ENCODE measurements at regions not wholly inside any gene's neighbourhood (a gene's known extent, or its start where the extent isn't known, plus 50 kb on each side); places are given as distances from the start of the nearest gene placed in this dataset.

- Histone ChIP-seq H3K4me3 (no peak overlapping the region), H3K4me2 (ENCODE audit: insufficient read depth, low read length) (no peak overlapping the region), H2AFZ (ENCODE audit: low read depth, low read length) (no peak overlapping the region), H3K36me3 (ENCODE audit: control insufficient read depth, insufficient read depth, low read length) (no peaks in the 10 kb centered on the region), H3K27ac (ENCODE audit: extremely low read depth, low read depth, low read length) (no peak overlapping the region), H3K27me3 (ENCODE audit: control insufficient read depth in 2 of 2, insufficient read depth in 2 of 2, low read length in 2 of 2) (no peaks in the 10 kb centered on the region), H3K9ac (ENCODE audit: insufficient read depth in 1 of 2, low read depth in 2 of 2, low read length in 2 of 2) (no peak overlapping the region), H3K4me1 (replicated peaks in 1 of 2; ENCODE audit: control insufficient read depth in 2 of 2, insufficient read depth in 2 of 2, low read length in 2 of 2) (no peaks in the 10 kb centered on the region), H4K20me1 (replicated peaks; ENCODE audit: control insufficient read depth, insufficient read depth, low read length) (no peaks in the 10 kb centered on the region), H3K9me1 (ENCODE audit: control insufficient read depth, insufficient read depth, low read length) (no peaks in the 10 kb centered on the region), H3K79me2 (ENCODE audit: control insufficient read depth, insufficient read depth, low read length) (no peaks in the 10 kb centered on the region), H3K9me3 (replicated peaks; ENCODE audit: control insufficient read depth, insufficient read depth, low read depth, low read length) (no peaks in the 10 kb centered on the region)
- DNase-seq (ENCODE audit: extremely low read depth in 1 of 4, low spot score in 3 of 4) (no peak), ATAC-seq (no peak), FAIRE-seq (no peak)
- in situ Hi-C loops (cut with MboI) (no loop called here), intact Hi-C loops (cut with micrococcal nuclease) (no loop called here)
- no TSS peak for BruUV-seq (replicated peaks)
- TF ChIP-seq CUX1 (CRISPR knock-in tag; IDR thresholded peaks at IDR 0.05) (no peak), KDM1A (IDR thresholded peaks at IDR 0.05) (no peak), ESRRB (CRISPR knock-in tag; IDR thresholded peaks at IDR 0.05; ENCODE audit: borderline replicate concordance) (no peak), HCFC1 (IDR thresholded peaks at IDR 0.05; ENCODE audit: low read depth, low read length) (no peak), MCM3 (IDR thresholded peaks at IDR 0.05) (no peak), ELF1 (tag; IDR thresholded peaks at IDR 0.05) (no peak), ETV6 (IDR thresholded peaks at IDR 0.05; ENCODE audit: borderline replicate concordance in 1 of 2, low read depth in 2 of 2, low read length in 1 of 2) (no peak), ETV6 (CRISPR knock-in tag; IDR thresholded peaks at IDR 0.05; ENCODE audit: borderline replicate concordance) (no peak), BRF2 (IDR thresholded peaks at IDR 0.05; ENCODE audit: borderline replicate concordance, insufficient read depth, insufficient read length) (no peak), E2F8 (IDR thresholded peaks at IDR 0.05; ENCODE audit: low read depth, partially characterized antibody) (no peak), FOXP4 (CRISPR knock-in tag; IDR thresholded peaks at IDR 0.05; ENCODE audit: borderline replicate concordance) (no peak), ZNF584 (CRISPR knock-in tag; IDR thresholded peaks at IDR 0.05; ENCODE audit: low read depth) (no peak)
- CTCF ChIA-PET (ENCODE audit: low intra/inter-chr PET ratio), result no interaction called here
- POLR2A ChIA-PET, result no interaction called here
Measured at GRCh38 chrX:45435481-45435880, 234.8 kb upstream of the DIPK2B start.
